MCF 10A (cell line): ENCODE measurements at regions not wholly inside any gene's neighbourhood (a gene's known extent, or its start where the extent isn't known, plus 50 kb on each side); places are given as distances from the start of the nearest gene placed in this dataset.

Experiments
- BruUV-seq: library from RNA; stranded (reverse); fragments of 400-500 nt; replicated peaks from 2 replicates; lab custom pipeline; 2021; lab: Mats Ljungman, UMichigan
- CTCF ChIA-PET: fragments of 300-600 bp; sonication (Branson Sonifier 250); formaldehyde crosslinking; extraction: SDS; loops from one replicate; lab custom pipeline; 2021; ENCODE audit warnings: antibody characterized with exemption, inconsistent platforms; lab: Yijun Ruan, JAX
- POLR2A ChIA-PET: fragments of 300-600, 350-650 bp; sonication (Branson Sonifier 250); formaldehyde crosslinking; extraction: SDS; loops from one replicate; lab custom pipeline; 2020; ENCODE audit warnings: antibody characterized with exemption, inconsistent platforms; lab: Yijun Ruan, JAX
- DNase-seq: peaks from one replicate; pipeline ENCODE4 v3.0.0-alpha.2; 2018; ENCODE audit not compliant: unreplicated experiment
- H3K27ac Mint-ChIP-seq: one replicate; pipeline ENCODE4 v1.8.0; 2022; ENCODE audit warnings: mild to moderate bottlenecking, low read depth, mixed read lengths; ENCODE audit not compliant: unreplicated experiment
- H3K27me3 Mint-ChIP-seq: one replicate; pipeline ENCODE4 v1.8.0; 2022; ENCODE audit warnings: mixed read lengths; ENCODE audit not compliant: insufficient read depth, unreplicated experiment
- H3K36me3 Mint-ChIP-seq: one replicate; pipeline ENCODE4 v1.8.0; 2022; ENCODE audit warnings: mild to moderate bottlenecking, moderate library complexity, mixed read lengths; ENCODE audit not compliant: insufficient read depth, unreplicated experiment
- H3K4me1 Mint-ChIP-seq: one replicate; pipeline ENCODE4 v1.8.0; 2022; ENCODE audit warnings: mixed read lengths; ENCODE audit not compliant: insufficient read depth, unreplicated experiment
- H3K4me3 Mint-ChIP-seq: one replicate; pipeline ENCODE4 v1.8.0; 2022; ENCODE audit warnings: mild to moderate bottlenecking, moderate library complexity, mixed read lengths; ENCODE audit not compliant: unreplicated experiment
- H3K9me3 Mint-ChIP-seq: one replicate; pipeline ENCODE4 v1.8.0; 2022; ENCODE audit warnings: mixed read lengths; ENCODE audit not compliant: unreplicated experiment
- intact Hi-C: fragments of 100-400 bp; cut with micrococcal nuclease; formaldehyde crosslinking; loops from 2 replicates; pipeline ENCODE4 v1.14.1; 2022
- TF ChIP-seq, protein P1 (sequence below): fragments of 200-600 bp; IDR thresholded peaks from one replicate; pipeline ENCODE4 v1.8.0; 2022; ENCODE audit warnings: antibody characterized with exemption, mild to moderate bottlenecking; ENCODE audit not compliant: unreplicated experiment

DNA sequence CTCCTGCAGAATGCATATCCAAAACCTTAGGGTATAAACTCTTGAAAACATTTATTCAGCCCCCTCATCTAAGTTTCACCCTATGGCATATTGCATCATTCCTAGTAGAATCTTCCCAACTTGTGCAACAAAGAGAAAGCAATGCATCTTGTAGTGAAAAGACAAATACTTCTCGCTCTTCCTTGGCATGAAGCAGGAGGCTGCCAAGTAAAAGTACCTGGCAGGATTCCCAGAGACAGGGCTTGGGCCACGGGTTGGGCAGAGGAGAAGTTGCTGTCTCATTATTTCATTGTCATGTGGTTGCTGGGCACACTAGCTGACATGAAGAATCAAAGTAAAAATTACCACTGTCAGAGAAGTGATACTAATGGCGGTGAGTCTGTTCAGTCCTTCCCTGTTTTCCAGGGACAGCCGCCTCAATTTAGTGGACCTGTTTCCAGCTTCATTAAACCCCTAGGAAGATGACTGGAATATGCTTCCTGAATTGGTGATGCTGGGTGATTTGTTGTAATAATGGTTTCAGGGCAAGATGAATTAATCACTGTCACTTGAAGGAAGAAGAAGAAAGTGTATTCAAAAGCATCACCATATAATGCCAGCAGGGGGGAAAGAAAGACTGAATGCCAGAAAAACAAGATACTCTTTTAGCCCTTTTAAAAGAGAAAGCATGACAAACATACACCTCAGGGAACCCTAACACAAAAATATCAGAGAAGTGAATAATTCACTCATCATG lies 380.5 kb upstream of the IGFBP7 start:
- Mint-ChIP-seq H3K9me3 (no peaks in the 10 kb centered on the region), H3K27ac (peak overlapping the region; percentile 87), H3K36me3 (no peaks in the 10 kb centered on the region), H3K4me3 (peak overlapping the region; percentile 39), H3K27me3 (no peaks in the 10 kb centered on the region), H3K4me1 (peaks cover 39% of the 10 kb centered on the region)
- peak; percentile 99 for DNase-seq
- ChIA-PET CTCF (interaction anchor here (0.7 to 0.9 kb wide), 4 partner anchors 27 to 1319 kb away, joined by 3 to 5 read pairs (median 4); no protein-coding TSS in a partner anchor), POLR2A (interaction anchor here (0.5 kb wide), 1 partner anchor 16 kb away, joined by 3 read pairs; no protein-coding TSS in a partner anchor)
- TF ChIP-seq, protein P1, sequence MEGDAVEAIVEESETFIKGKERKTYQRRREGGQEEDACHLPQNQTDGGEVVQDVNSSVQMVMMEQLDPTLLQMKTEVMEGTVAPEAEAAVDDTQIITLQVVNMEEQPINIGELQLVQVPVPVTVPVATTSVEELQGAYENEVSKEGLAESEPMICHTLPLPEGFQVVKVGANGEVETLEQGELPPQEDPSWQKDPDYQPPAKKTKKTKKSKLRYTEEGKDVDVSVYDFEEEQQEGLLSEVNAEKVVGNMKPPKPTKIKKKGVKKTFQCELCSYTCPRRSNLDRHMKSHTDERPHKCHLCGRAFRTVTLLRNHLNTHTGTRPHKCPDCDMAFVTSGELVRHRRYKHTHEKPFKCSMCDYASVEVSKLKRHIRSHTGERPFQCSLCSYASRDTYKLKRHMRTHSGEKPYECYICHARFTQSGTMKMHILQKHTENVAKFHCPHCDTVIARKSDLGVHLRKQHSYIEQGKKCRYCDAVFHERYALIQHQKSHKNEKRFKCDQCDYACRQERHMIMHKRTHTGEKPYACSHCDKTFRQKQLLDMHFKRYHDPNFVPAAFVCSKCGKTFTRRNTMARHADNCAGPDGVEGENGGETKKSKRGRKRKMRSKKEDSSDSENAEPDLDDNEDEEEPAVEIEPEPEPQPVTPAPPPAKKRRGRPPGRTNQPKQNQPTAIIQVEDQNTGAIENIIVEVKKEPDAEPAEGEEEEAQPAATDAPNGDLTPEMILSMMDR, result no peak
- no TSS peak for BruUV-seq
- intact Hi-C loops, result no loop called here

DNA sequence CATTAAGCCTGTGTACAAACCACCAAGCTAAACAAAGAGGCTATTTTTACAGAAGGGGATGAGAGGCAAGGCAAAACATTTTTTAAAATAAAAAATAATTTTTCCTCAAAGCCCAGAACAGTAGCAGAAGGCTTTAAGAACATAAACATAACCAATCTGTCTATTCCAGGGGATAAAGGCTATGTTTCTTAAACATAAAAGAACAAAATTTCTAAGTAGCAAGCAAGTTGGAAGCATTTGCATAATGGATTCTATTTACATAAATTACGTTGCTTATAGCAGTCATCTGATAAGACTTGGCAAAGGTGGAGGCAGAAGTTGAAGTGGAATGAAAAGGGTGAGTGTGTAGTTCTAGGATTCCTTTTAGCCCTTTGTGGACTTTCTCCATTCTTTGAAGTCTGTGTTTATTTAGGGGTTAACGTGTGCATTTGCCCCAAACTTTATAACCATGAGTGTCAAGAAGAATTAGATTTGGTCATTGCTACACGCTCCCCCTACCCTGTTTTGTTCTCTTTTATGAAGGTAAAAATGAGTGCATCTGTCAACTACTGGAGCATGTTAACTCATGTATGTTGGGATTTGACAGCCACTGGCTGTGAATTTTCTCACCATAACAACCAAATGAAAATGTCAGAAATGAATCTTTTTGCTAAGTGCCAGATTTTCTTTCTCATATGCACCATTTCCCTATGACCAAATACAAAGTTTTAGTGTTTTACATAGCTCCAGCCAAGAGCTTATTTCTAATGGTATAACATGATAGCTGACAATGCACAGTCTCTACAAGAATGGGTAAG lies 378.4 kb upstream of the IGFBP7 start:
- H3K27ac Mint-ChIP-seq, result no peak overlapping the region
- H3K9me3 Mint-ChIP-seq, result no peaks in the 10 kb centered on the region
- H3K4me3 Mint-ChIP-seq, result no peak overlapping the region
- H3K4me1 Mint-ChIP-seq, result peaks cover 39% of the 10 kb centered on the region
- BruUV-seq, result no TSS peak
- TF ChIP-seq, protein P1, result no peak
- DNase-seq, result no peak
- CTCF ChIA-PET, result interaction anchor here (0.6 to 0.7 kb wide), 3 partner anchors 157 to 1220 kb away, joined by 3 to 4 read pairs (median 3); no protein-coding TSS in a partner anchor
- intact Hi-C loops, result no loop called here
- H3K27me3 Mint-ChIP-seq, result no peaks in the 10 kb centered on the region
- H3K36me3 Mint-ChIP-seq, result no peaks in the 10 kb centered on the region
- POLR2A ChIA-PET, result interaction anchor here (0.6 to 0.7 kb wide), 2 partner anchors 13 to 859 kb away, joined by 3 to 4 read pairs; no protein-coding TSS in a partner anchor

DNA sequence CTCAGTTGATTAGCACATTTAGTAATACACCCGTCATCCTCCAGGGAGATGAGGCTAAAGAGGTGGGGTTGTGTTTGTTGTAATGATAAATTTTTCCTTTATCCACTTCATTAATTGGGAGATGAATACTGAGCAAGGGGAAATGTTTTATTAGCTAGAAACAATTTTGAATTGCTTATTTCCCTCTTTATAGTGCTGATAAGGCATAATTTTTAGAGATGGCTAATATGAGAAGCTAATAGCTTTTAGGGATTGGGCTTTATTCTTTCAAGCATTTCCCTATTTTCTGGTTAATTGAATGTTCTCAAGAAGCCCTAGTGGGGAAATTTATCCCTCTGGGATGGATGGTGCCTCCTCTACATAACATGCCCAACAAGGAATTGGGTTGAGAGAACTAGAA lies 365.2 kb upstream of the IGFBP7 start:
- BruUV-seq, result no TSS peak
- ChIA-PET CTCF (interaction anchor here (1.0 to 1.1 kb wide), 2 partner anchors 10 to 71 kb away, joined by 4 read pairs; no protein-coding TSS in a partner anchor), POLR2A (no interaction called here)
- TF ChIP-seq, protein P1, result no peak
- intact Hi-C loops, result no loop called here
- Mint-ChIP-seq H3K4me3 (no peak overlapping the region), H3K27ac (no peak overlapping the region), H3K9me3 (no peaks in the 10 kb centered on the region), H3K36me3 (no peaks in the 10 kb centered on the region), H3K27me3 (no peaks in the 10 kb centered on the region), H3K4me1 (no peaks in the 10 kb centered on the region)
- no peak for DNase-seq
